ENCODE measurements at regions not wholly inside any gene's neighbourhood (a gene's known extent, or its start where the extent isn't known, plus 50 kb on each side); places are given as distances from the start of the nearest gene placed in this dataset.

GRCh38 chr3:81913886-81914663 lies 152.6 kb upstream of the GBE1 start:
- Histone ChIP-seq H3K9me3 (no peaks in the 10 kb centered on the region), H3K36me3 (no peaks in the 10 kb centered on the region), H3K27ac (no peak overlapping the region), H3K4me1 (peaks cover 0 to 4% of the 10 kb centered on the region in 2 donors), H3K4me3 (no peak overlapping the region), H3K27me3 (no peaks in the 10 kb centered on the region)
- in situ Hi-C loops (cut with MboI; ENCODE audit: low sequenced_read_pairs in 4 of 4), result loop anchor here in 1 of 4 donors (25.0 kb wide), 1 partner anchor 223 kb away; no protein-coding TSS in a partner anchor
- intact Hi-C loops (cut with DNase I; ENCODE audit: low total_unique reads), result no loop called here
- no peak for DNase-seq
- no peak for TF ChIP-seq POLR2A (IDR thresholded peaks at IDR 0.05)
- TF ChIP-seq, protein P1, sequence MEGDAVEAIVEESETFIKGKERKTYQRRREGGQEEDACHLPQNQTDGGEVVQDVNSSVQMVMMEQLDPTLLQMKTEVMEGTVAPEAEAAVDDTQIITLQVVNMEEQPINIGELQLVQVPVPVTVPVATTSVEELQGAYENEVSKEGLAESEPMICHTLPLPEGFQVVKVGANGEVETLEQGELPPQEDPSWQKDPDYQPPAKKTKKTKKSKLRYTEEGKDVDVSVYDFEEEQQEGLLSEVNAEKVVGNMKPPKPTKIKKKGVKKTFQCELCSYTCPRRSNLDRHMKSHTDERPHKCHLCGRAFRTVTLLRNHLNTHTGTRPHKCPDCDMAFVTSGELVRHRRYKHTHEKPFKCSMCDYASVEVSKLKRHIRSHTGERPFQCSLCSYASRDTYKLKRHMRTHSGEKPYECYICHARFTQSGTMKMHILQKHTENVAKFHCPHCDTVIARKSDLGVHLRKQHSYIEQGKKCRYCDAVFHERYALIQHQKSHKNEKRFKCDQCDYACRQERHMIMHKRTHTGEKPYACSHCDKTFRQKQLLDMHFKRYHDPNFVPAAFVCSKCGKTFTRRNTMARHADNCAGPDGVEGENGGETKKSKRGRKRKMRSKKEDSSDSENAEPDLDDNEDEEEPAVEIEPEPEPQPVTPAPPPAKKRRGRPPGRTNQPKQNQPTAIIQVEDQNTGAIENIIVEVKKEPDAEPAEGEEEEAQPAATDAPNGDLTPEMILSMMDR (IDR thresholded peaks at IDR 0.05 in 4 of 5, conservative IDR thresholded peaks at IDR 0.05 in 1 of 5), result no peak
- ATAC-seq, result no peak

GRCh38 chr3:81911221-81911620 lies 149.8 kb upstream of the GBE1 start:
- intact Hi-C loops (cut with DNase I; ENCODE audit: low total_unique reads), result no loop called here
- Histone ChIP-seq H3K36me3 (no peaks in the 10 kb centered on the region), H3K27me3 (no peaks in the 10 kb centered on the region), H3K27ac (no peak overlapping the region), H3K4me3 (no peak overlapping the region), H3K4me1 (peaks cover 0 to 4% of the 10 kb centered on the region in 2 donors), H3K9me3 (no peaks in the 10 kb centered on the region)
- in situ Hi-C loops (cut with MboI; ENCODE audit: low sequenced_read_pairs in 4 of 4), result loop anchor here in 1 of 4 donors (25.0 kb wide), 1 partner anchor 226 kb away; no protein-coding TSS in a partner anchor
- TF ChIP-seq POLR2A (IDR thresholded peaks at IDR 0.05), result no peak
- TF ChIP-seq, protein P1 (IDR thresholded peaks at IDR 0.05 in 4 of 5, conservative IDR thresholded peaks at IDR 0.05 in 1 of 5), result no peak
- no peak for ATAC-seq
- DNase-seq, result no peak

DNA sequence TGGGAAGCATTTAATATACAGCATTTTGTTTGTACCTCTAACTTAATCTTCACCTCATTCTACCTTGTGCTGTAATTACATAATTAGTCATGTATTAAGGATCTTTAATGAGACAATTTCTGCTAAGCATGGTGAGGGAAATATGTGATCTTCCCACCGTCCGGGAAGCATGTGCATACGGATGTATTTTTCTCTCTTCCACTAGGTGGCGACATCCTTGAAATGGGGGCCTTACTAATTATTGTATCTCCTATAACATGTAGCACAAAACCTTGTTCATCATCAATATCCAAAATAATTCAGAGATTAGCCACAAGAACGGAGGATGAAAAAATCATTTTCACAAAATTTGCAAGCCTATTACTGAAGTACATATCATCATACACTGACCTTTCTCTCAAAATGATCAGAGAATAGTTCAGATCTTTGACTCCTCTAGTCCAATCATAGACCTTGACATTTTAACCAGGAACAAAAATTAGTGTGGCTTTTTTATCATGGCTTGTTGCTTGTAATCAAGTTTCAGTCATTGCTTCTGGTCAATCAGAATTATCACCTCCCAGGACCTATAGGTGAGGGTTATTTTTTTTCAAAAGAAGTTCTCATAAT lies 148.9 kb upstream of the GBE1 start:
- H3K4me3 ChIP-seq, result no peak overlapping the region
- ATAC-seq, result peak in 1 of 2 donors; percentile 58
- in situ Hi-C loops (cut with MboI; ENCODE audit: low sequenced_read_pairs in 4 of 4) (loop anchor here in 1 of 4 donors (25.0 kb wide), 1 partner anchor 227 kb away; no protein-coding TSS in a partner anchor), intact Hi-C loops (cut with DNase I; ENCODE audit: low total_unique reads) (no loop called here)
- H3K27ac ChIP-seq, result no peak overlapping the region
- DNase-seq, result peak in 1 of 2 donors; percentile 2
- H3K9me3 ChIP-seq, result no peaks in the 10 kb centered on the region
- TF ChIP-seq POLR2A (IDR thresholded peaks at IDR 0.05), result no peak
- TF ChIP-seq, protein P1 (IDR thresholded peaks at IDR 0.05 in 4 of 5, conservative IDR thresholded peaks at IDR 0.05 in 1 of 5), result peak; percentile 31 to 73 (median 45)
- peaks cover 0 to 4% of the 10 kb centered on the region in 2 donors for H3K4me1 ChIP-seq
- H3K36me3 ChIP-seq, result no peaks in the 10 kb centered on the region
- H3K27me3 ChIP-seq, result no peaks in the 10 kb centered on the region

DNA sequence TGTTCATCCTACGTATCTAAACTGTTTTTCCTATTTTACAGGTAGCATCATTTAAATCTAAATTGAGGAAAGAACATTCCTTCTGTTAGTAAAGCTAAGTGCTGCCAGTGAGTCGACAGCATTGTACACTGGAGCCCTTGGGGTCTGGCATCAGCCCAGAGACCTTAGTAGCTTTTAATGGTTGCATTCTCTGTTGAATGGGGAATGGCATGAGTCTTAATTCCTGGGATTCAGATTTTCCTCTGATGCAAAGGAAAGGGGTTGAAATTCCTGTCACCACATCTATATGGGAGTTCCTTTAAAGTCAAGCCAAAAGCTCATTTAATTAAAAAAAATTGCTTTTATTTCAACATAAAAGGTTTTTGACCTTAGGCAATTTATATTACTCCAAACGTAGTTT lies 148.4 kb upstream of the GBE1 start:
- Histone ChIP-seq H3K36me3 (no peaks in the 10 kb centered on the region), H3K27ac (no peak overlapping the region), H3K9me3 (no peaks in the 10 kb centered on the region), H3K4me3 (no peak overlapping the region), H3K4me1 (no peaks in the 10 kb centered on the region), H3K27me3 (no peaks in the 10 kb centered on the region)
- DNase-seq (no peak), ATAC-seq (no peak)
- intact Hi-C loops (cut with DNase I; ENCODE audit: low total_unique reads) (no loop called here), in situ Hi-C loops (cut with MboI; ENCODE audit: low sequenced_read_pairs in 4 of 4) (loop anchor here in 1 of 4 donors (25.0 kb wide), 1 partner anchor 228 kb away; no protein-coding TSS in a partner anchor)
- no peak for TF ChIP-seq POLR2A (IDR thresholded peaks at IDR 0.05)
- TF ChIP-seq, protein P1 (IDR thresholded peaks at IDR 0.05 in 4 of 5, conservative IDR thresholded peaks at IDR 0.05 in 1 of 5), result no peak
